ENCODE measurements at regions not wholly inside any gene's neighbourhood (a gene's known extent, or its start where the extent isn't known, plus 50 kb on each side); places are given as distances from the start of the nearest gene placed in this dataset.

GRCh38 chr16:26645614-26646013 is 421.1 kb upstream of the C16orf82 start:
- in situ Hi-C loops (cut with MboI; ENCODE audit: low sequenced_read_pairs): no loop called here

- in situ Hi-C loops (cut with MboI; ENCODE audit: low sequenced_read_pairs): no loop called here
Observed at GRCh38 chr16:26647870-26648269, 418.9 kb upstream of the C16orf82 start.

- in situ Hi-C loops (cut with MboI; ENCODE audit: low sequenced_read_pairs): no loop called here
Observed at GRCh38 chr16:26648851-26649250, 417.9 kb upstream of the C16orf82 start.

GRCh38 chr16:26649381-26650045 is 417.2 kb upstream of the C16orf82 start:
- in situ Hi-C loops (cut with MboI; ENCODE audit: low sequenced_read_pairs): no loop called here

- in situ Hi-C loops (cut with MboI; ENCODE audit: low sequenced_read_pairs): no loop called here
Observed at GRCh38 chr16:26651464-26651863, 415.3 kb upstream of the C16orf82 start.

GRCh38 chr16:26651884-26652283 is 414.8 kb upstream of the C16orf82 start:
- in situ Hi-C loops (cut with MboI; ENCODE audit: low sequenced_read_pairs): no loop called here

GRCh38 chr16:26658486-26658885 is 408.2 kb upstream of the C16orf82 start:
- in situ Hi-C loops (cut with MboI; ENCODE audit: low sequenced_read_pairs): no loop called here

GRCh38 chr16:26658915-26659314 is 407.8 kb upstream of the C16orf82 start:
- in situ Hi-C loops (cut with MboI; ENCODE audit: low sequenced_read_pairs): no loop called here

GRCh38 chr16:26664086-26664485 is 402.6 kb upstream of the C16orf82 start:
- in situ Hi-C loops (cut with MboI; ENCODE audit: low sequenced_read_pairs): no loop called here

GRCh38 chr16:26665166-26665939 is 401.4 kb upstream of the C16orf82 start:
- in situ Hi-C loops (cut with MboI; ENCODE audit: low sequenced_read_pairs): no loop called here

- in situ Hi-C loops (cut with MboI; ENCODE audit: low sequenced_read_pairs): no loop called here
Observed at GRCh38 chr16:26666486-26666885, 400.2 kb upstream of the C16orf82 start.

GRCh38 chr16:26667307-26667706 is 399.4 kb upstream of the C16orf82 start:
- in situ Hi-C loops (cut with MboI; ENCODE audit: low sequenced_read_pairs): no loop called here

- in situ Hi-C loops (cut with MboI; ENCODE audit: low sequenced_read_pairs): no loop called here
Observed at GRCh38 chr16:26668026-26668425, 398.7 kb upstream of the C16orf82 start.

GRCh38 chr16:26672206-26672605 is 394.5 kb upstream of the C16orf82 start:
- in situ Hi-C loops (cut with MboI; ENCODE audit: low sequenced_read_pairs): no loop called here

GRCh38 chr16:26673011-26673410 is 393.7 kb upstream of the C16orf82 start:
- in situ Hi-C loops (cut with MboI; ENCODE audit: low sequenced_read_pairs): no loop called here

GRCh38 chr16:26680671-26681070 is 386.1 kb upstream of the C16orf82 start:
- in situ Hi-C loops (cut with MboI; ENCODE audit: low sequenced_read_pairs): no loop called here

GRCh38 chr16:26688105-26688504 is 378.6 kb upstream of the C16orf82 start:
- in situ Hi-C loops (cut with MboI; ENCODE audit: low sequenced_read_pairs): no loop called here

- in situ Hi-C loops (cut with MboI; ENCODE audit: low sequenced_read_pairs): no loop called here
Observed at GRCh38 chr16:26688699-26689098, 378.0 kb upstream of the C16orf82 start.

GRCh38 chr16:26692658-26693057 is 374.1 kb upstream of the C16orf82 start:
- in situ Hi-C loops (cut with MboI; ENCODE audit: low sequenced_read_pairs): no loop called here

GRCh38 chr16:26697807-26698206 is 368.9 kb upstream of the C16orf82 start:
- in situ Hi-C loops (cut with MboI; ENCODE audit: low sequenced_read_pairs): no loop called here

- in situ Hi-C loops (cut with MboI; ENCODE audit: low sequenced_read_pairs): no loop called here
Observed at GRCh38 chr16:26700250-26700649, 366.5 kb upstream of the C16orf82 start.

- in situ Hi-C loops (cut with MboI; ENCODE audit: low sequenced_read_pairs): no loop called here
Observed at GRCh38 chr16:26701243-26701886, 365.4 kb upstream of the C16orf82 start.

All from HL-60/S4 treated with retinoic acid at 250 ng/mL for 4 days and 3 days (cell line).